Retinal pigment epithelial cell (primary cell): ENCODE measurements at regions not wholly inside any gene's neighbourhood (a gene's known extent, or its start where the extent isn't known, plus 50 kb on each side); places are given as distances from the start of the nearest gene placed in this dataset.
"Not testable (repeated sequence)": the region's sequence is repeated elsewhere in the genome, so short reads cannot be mapped to it uniquely, and the experiment has no call there.

Source experiments
- DNase-seq: peaks from one replicate; pipeline ENCODE4 v3.0.0-alpha.2; 2010; ENCODE audit warnings: low read depth
- H3K4me3 ChIP-seq: 2 replicates; pipeline ENCODE4 v1.5.1; 2011; ENCODE audit warnings: mild to moderate bottlenecking, low read length, control low read depth, moderate library complexity
- TF ChIP-seq, protein P1 (sequence below): conservative IDR thresholded peaks from 2 replicates; pipeline ENCODE4 v1.5.1; 2011; ENCODE audit warnings: low read depth, low read length, control low read depth, inconsistent platforms

DNA sequence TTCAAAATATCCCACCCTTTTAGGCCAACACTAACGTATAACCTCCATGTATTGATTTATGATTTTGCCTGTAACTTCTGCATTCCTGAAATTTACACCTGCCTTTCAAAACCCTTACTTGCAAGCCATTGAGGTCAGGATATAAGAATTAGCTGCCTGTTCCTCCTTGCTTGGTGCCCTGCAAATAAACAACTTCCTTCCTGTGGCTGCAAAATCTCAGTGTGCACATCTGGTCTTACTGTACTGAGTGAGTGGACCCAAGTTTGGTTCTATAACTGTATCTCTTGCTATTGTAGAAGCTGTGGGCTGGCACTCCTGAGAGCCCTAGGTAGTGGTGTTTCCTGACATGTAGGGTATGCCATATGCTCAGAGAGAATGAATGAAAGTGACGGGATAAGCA, 191.1 kb upstream of the RASGRP1 start:
- no peak for DNase-seq
- TF ChIP-seq, protein P1, sequence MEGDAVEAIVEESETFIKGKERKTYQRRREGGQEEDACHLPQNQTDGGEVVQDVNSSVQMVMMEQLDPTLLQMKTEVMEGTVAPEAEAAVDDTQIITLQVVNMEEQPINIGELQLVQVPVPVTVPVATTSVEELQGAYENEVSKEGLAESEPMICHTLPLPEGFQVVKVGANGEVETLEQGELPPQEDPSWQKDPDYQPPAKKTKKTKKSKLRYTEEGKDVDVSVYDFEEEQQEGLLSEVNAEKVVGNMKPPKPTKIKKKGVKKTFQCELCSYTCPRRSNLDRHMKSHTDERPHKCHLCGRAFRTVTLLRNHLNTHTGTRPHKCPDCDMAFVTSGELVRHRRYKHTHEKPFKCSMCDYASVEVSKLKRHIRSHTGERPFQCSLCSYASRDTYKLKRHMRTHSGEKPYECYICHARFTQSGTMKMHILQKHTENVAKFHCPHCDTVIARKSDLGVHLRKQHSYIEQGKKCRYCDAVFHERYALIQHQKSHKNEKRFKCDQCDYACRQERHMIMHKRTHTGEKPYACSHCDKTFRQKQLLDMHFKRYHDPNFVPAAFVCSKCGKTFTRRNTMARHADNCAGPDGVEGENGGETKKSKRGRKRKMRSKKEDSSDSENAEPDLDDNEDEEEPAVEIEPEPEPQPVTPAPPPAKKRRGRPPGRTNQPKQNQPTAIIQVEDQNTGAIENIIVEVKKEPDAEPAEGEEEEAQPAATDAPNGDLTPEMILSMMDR = no peak
- H3K4me3 ChIP-seq = no peak overlapping the region

DNA sequence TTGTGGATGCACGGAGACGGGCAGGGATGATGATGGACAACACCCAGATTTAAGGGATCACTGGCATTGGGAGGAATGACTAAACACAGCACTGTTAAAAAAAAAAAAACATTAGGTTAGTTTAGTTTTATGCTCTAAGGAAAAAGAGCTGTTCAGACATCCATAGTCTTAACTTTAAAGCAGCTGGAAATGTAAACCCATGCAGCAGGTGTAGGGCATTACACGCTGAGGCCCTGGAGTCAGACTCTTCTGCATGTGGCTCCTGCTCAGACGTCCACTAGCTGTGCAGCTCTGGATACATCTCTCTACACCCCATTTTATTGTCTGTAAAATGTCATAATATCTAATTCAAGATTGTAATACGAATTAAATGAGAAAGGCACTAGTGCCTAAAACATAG, 191.8 kb upstream of the RASGRP1 start:
- H3K4me3 ChIP-seq = no peak overlapping the region
- TF ChIP-seq, protein P1 = no peak
- DNase-seq = no peak

DNA sequence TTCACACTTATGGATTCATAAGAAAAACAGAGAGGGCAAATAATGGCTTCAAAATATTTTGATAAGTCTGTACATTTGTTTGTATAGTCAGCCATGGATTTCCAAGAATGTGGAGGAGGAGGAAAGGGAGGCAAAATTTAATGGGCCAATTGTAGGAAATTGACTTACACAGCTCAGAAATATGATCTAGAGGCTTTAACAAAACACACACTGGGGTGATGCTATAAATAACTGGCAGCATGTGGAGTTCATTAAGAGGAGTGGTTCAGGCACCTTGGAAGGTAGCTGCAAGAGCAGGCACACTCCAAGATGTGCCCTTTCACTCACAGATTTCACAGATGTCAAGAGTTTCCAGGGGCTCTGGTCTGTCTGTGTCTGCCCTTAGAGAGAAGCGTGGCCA, 193.4 kb upstream of the RASGRP1 start:
- DNase-seq = no peak
- no peak overlapping the region for H3K4me3 ChIP-seq
- TF ChIP-seq, protein P1 = no peak

DNA sequence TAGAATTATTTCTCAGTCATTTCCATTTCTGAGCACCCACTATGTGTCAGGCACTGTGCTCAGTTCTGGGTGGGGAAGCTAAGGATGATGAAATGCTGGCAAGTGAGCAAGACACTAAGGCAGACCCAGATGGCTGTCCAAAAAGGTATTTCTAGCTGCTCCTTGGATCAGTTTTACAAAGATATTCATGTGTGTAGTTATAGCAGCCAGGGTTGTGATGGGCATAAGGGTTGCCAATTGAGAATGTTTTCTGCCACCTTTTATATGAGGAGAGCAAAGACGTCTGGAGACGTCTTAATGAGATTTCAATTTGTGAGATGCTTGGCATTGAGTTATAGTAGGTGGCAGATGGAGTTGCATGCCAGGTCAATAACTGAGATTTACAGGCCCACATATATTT, 197.1 kb upstream of the RASGRP1 start:
- no peak overlapping the region for H3K4me3 ChIP-seq
- no peak for DNase-seq
- TF ChIP-seq, protein P1 = no peak

GRCh38 chr15:38768970-38769369, 204.4 kb upstream of the RASGRP1 start:
- no peak for DNase-seq
- H3K4me3 ChIP-seq = no peak overlapping the region
- TF ChIP-seq, protein P1 = peak; percentile 53

DNA sequence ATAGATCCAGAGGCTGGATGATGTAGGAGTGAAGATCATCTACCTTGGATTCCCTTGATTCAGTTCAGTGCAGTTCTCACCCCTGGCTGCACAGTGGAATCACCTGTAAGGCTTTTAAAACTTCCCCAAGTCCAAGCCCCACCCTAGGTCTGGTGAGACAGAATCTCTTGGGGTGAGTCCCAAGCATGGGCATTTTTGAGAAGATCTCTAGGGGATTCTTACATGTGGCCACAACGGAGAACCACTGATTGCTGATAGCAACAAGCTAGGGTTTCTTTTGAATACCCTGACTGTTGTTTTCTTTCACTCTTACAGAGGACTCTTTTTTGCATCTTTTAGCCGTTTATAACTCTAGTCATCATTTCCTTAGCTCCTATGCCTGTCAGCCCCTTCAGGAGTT, 204.9 kb upstream of the RASGRP1 start:
- TF ChIP-seq, protein P1 = no peak
- no peak overlapping the region for H3K4me3 ChIP-seq
- DNase-seq = no peak

GRCh38 chr15:38774076-38774475, 209.5 kb upstream of the RASGRP1 start:
- DNase-seq, H3K4me3 ChIP-seq: not testable (repeated sequence)

DNA sequence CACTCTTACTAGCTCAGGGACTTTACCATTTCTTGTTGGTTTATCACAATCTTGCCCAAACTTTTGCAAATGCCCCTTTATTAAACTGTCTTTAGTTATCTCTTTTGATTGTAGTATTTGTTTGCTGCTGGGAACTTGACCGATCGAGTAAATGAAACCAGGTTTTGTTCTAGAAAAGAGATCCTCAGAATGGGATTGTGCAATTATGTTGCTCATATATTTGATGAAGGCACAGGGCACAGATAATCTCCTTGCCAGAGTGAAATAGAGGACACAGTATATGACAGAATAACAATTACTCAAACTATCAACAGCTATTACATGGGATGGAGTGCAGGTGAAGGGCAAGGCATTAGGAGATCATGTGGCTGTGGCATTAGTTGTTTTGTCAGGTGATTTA, 216.6 kb upstream of the RASGRP1 start:
- DNase-seq = no peak
- TF ChIP-seq, protein P1 = no peak
- H3K4me3 ChIP-seq = no peak overlapping the region
